ENCODE measurements at regions not wholly inside any gene's neighbourhood (a gene's known extent, or its start where the extent isn't known, plus 50 kb on each side); places are given as distances from the start of the nearest gene placed in this dataset.

DNA sequence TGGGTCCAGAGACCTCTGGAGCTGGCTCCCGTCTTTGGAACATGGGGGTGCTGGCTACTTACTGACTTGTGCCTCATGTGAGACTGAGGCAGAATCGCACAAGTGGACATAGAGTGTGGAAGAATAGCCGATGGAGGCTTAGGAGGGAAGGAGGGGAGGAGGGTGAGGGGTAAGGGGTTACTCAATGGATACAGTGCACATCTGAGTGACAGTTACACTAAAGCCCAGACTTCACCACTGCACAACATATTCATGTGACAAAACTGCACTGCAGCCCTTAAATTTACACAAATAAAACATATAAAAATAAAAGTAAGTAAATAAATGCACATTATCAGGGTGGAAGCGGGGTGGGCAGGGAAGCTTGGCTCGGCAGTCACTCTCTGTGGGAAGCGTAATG is 197.7 kb upstream of the RAB4A start:
- Histone ChIP-seq H3K27ac (no peak overlapping the region), H3K4me3 (no peak overlapping the region), H3K27me3 (no peaks in the 10 kb centered on the region), H3K9me3 (no peaks in the 10 kb centered on the region), H3K4me1 (peaks cover 0 to 14% of the 10 kb centered on the region in 2 donors), H3K36me3 (no peaks in the 10 kb centered on the region)
- in situ Hi-C loops (cut with MboI; ENCODE audit: low sequenced_read_pairs in 4 of 4) (no loop called here), intact Hi-C loops (cut with DNase I; ENCODE audit: low total_unique reads) (no loop called here)
- ATAC-seq, result no peak
- TF ChIP-seq POLR2A (IDR thresholded peaks at IDR 0.05) (no peak), CTCF (IDR thresholded peaks at IDR 0.05 in 4 of 5, conservative IDR thresholded peaks at IDR 0.05 in 1 of 5) (no peak)
- no peak for DNase-seq

DNA sequence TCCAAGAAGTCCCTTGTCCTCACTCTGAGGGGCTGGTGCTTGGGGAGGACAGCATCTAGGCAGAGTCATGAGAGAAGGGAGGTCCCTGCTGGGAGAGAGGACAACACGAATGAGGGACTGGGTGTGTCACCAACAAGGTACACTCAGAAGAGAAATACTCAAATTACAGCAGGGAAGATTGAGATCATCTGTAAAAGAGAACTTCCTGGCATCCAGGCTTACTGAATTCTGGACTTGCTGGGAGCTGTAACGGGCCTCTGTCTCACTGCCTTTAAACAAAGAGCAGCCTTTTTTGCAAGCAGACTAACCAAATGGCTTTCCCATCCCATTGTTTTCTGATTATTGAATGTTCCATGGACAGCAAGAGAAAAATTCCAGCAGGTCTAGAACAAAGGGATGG is 195.7 kb upstream of the RAB4A start:
- DNase-seq (peak in 1 of 2 donors; percentile 20), ATAC-seq (peak; percentile 77 to 91)
- H3K4me1 ChIP-seq, result peaks cover 0 to 14% of the 10 kb centered on the region in 2 donors
- no peak overlapping the region for H3K27ac ChIP-seq
- H3K27me3 ChIP-seq, result no peaks in the 10 kb centered on the region
- H3K4me3 ChIP-seq, result no peak overlapping the region
- in situ Hi-C loops (cut with MboI; ENCODE audit: low sequenced_read_pairs in 4 of 4), result no loop called here
- intact Hi-C loops (cut with DNase I; ENCODE audit: low total_unique reads), result no loop called here
- no peak for TF ChIP-seq CTCF (IDR thresholded peaks at IDR 0.05 in 4 of 5, conservative IDR thresholded peaks at IDR 0.05 in 1 of 5)
- TF ChIP-seq POLR2A (IDR thresholded peaks at IDR 0.05), result no peak
- H3K36me3 ChIP-seq, result no peaks in the 10 kb centered on the region
- no peaks in the 10 kb centered on the region for H3K9me3 ChIP-seq

DNA sequence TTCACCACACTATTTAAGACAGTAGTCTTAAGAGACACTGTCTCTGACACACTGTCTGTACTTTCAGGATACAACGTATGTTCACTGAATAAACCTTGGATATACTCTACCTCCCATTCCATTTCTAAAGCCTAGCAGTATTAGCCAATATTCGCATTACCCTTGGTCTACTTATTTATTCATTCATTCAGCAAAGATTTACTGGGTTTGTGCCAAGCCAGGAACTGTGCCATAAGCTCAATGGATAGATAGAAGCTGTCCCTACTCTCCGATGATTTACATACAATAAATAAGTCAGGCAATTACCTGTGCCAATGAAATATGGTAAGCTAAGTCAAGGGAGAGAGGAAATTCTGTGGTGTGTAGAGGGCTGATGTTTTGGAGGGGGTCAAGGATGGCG is 195.2 kb upstream of the RAB4A start:
- DNase-seq (no peak), ATAC-seq (no peak)
- Histone ChIP-seq H3K27ac (no peak overlapping the region), H3K4me3 (no peak overlapping the region), H3K36me3 (no peaks in the 10 kb centered on the region), H3K27me3 (no peaks in the 10 kb centered on the region), H3K4me1 (peaks cover 0 to 14% of the 10 kb centered on the region in 2 donors), H3K9me3 (no peaks in the 10 kb centered on the region)
- intact Hi-C loops (cut with DNase I; ENCODE audit: low total_unique reads) (no loop called here), in situ Hi-C loops (cut with MboI; ENCODE audit: low sequenced_read_pairs in 4 of 4) (no loop called here)
- no peak for TF ChIP-seq POLR2A (IDR thresholded peaks at IDR 0.05)
- no peak for TF ChIP-seq CTCF (IDR thresholded peaks at IDR 0.05 in 4 of 5, conservative IDR thresholded peaks at IDR 0.05 in 1 of 5)

- no peak for DNase-seq
- TF ChIP-seq POLR2A (IDR thresholded peaks at IDR 0.05) (no peak), CTCF (IDR thresholded peaks at IDR 0.05 in 4 of 5, conservative IDR thresholded peaks at IDR 0.05 in 1 of 5) (no peak)
- in situ Hi-C loops (cut with MboI; ENCODE audit: low sequenced_read_pairs in 4 of 4), result no loop called here
These were observed 194.7 kb upstream of the RAB4A start for GRCh38 chr1:229076195-229076594.

GRCh38 chr1:229079016-229079595 is 191.8 kb upstream of the RAB4A start:
- intact Hi-C loops (cut with DNase I; ENCODE audit: low total_unique reads) (no loop called here), in situ Hi-C loops (cut with MboI; ENCODE audit: low sequenced_read_pairs in 4 of 4) (no loop called here)
- H3K4me3 ChIP-seq, result no peak overlapping the region
- H3K9me3 ChIP-seq, result peaks cover 0 to 5% (median 3%) of the 10 kb centered on the region in 3 donors
- H3K27ac ChIP-seq, result no peak overlapping the region
- no peaks in the 10 kb centered on the region for H3K36me3 ChIP-seq
- TF ChIP-seq POLR2A (IDR thresholded peaks at IDR 0.05) (no peak), CTCF (IDR thresholded peaks at IDR 0.05 in 4 of 5, conservative IDR thresholded peaks at IDR 0.05 in 1 of 5) (no peak)
- DNase-seq (no peak), ATAC-seq (no peak)
- H3K4me1 ChIP-seq, result peaks cover 0 to 8% of the 10 kb centered on the region in 2 donors
- H3K27me3 ChIP-seq, result no peaks in the 10 kb centered on the region

More at GRCh38 chr1:229076195-229076594, 194.7 kb upstream of the RAB4A start:
- no peak for ATAC-seq
- Histone ChIP-seq H3K36me3 (no peaks in the 10 kb centered on the region), H3K27ac (no peak overlapping the region), H3K4me1 (peaks cover 0 to 10% of the 10 kb centered on the region in 2 donors), H3K9me3 (no peaks in the 10 kb centered on the region), H3K4me3 (no peak overlapping the region), H3K27me3 (no peaks in the 10 kb centered on the region)
- intact Hi-C loops (cut with DNase I; ENCODE audit: low total_unique reads), result no loop called here

All from gastrocnemius medialis (tissue), 4 donors.